HCT116 (cell line): ENCODE measurements at regions not wholly inside any gene's neighbourhood (a gene's known extent, or its start where the extent isn't known, plus 50 kb on each side); places are given as distances from the start of the nearest gene placed in this dataset.

Experiments
- ATAC-seq: fragments of 200-7000 bp; cut with Tn5 transposase; 2 replicates; pipeline ENCODE4 v1.9.1; 2020; ENCODE audit warnings: mild to moderate bottlenecking, moderate library complexity
- BruUV-seq: library from RNA; stranded (reverse); fragments of 400-500 nt; replicated peaks from 2 replicates; lab custom pipeline; 2021; lab: Mats Ljungman, UMichigan
- CTCF ChIA-PET: fragments of 300-600 bp; sonication (Branson Sonifier 250); formaldehyde crosslinking; loops from one replicate; lab custom pipeline; 2021; ENCODE audit warnings: antibody characterized with exemption; lab: Charles Lee
- POLR2A ChIA-PET: fragments of 300-600, 350-600 bp; sonication (Branson Sonifier 250); formaldehyde crosslinking; loops from one replicate; lab custom pipeline; 2021; ENCODE audit warnings: antibody characterized with exemption; lab: Charles Lee
- RAD21 ChIA-PET, 2 experiments: fragments of 300-600 bp; sonication (Branson Sonifier 250); formaldehyde crosslinking; loops; one replicate each; lab custom pipeline; 2023; ENCODE audit warnings: low total read pairs in 2 of 2; ENCODE audit not compliant: uncharacterized antibody in 2 of 2, unreplicated experiment in 2 of 2, low non-redundant PET in 1 of 2; lab: Charles Lee
- DNase-seq: peaks from one replicate; pipeline ENCODE4 v3.0.0-alpha.2; 2010; ENCODE audit warnings: low read depth, low spot score
- H2AFZ ChIP-seq: fragments of 200-600 bp; shearing (Covaris generic), sonication (generic); 2 replicates; pipeline ENCODE4 v1.6.1; 2017; ENCODE audit warnings: low read depth, mixed run types, mixed read lengths, antibody characterized with exemption, low read length; ENCODE audit not compliant: poor library complexity, severe bottlenecking
- H3K27ac ChIP-seq: 2 replicates; pipeline ENCODE4 v1.5.1; 2012; ENCODE audit warnings: low read depth, low read length
- H3K27me3 ChIP-seq: fragments of 200-600 bp; sonication (generic); 2 replicates; pipeline ENCODE4 v1.6.1; 2016; ENCODE audit warnings: mixed run types, low read length, mixed read lengths; ENCODE audit not compliant: insufficient read depth
- H3K36me3 ChIP-seq, 2 experiments: fragments of 200-500 bp in 1 of 2; fragments of 200-600 bp in 1 of 2; sonication (Bioruptor generic) in 1 of 2; sonication (generic) in 1 of 2; 2 replicates each; pipeline versions ENCODE4 v1.5.1 to v1.6.1; 2014 to 2016; ENCODE audit warnings: low read length in 2 of 2, inconsistent platforms in 1 of 2, mixed read lengths in 1 of 2, mixed run types in 1 of 2; ENCODE audit not compliant: insufficient read depth in 2 of 2, control insufficient read depth in 1 of 2
- H3K4me1 ChIP-seq, 2 experiments: fragments of 200-600 bp in 1 of 2; sonication (generic) in 1 of 2; 2 replicates each; pipeline versions ENCODE4 v1.5.1 to v1.6.1; 2012 to 2017; ENCODE audit warnings: low read length in 2 of 2, inconsistent platforms in 1 of 2, mild to moderate bottlenecking in 1 of 2, mixed read lengths in 1 of 2, mixed run types in 1 of 2, moderate library complexity in 1 of 2; ENCODE audit not compliant: insufficient read depth in 2 of 2, control insufficient read depth in 1 of 2
- H3K4me2 ChIP-seq: fragments of 200-600 bp; sonication (generic); 2 replicates; pipeline ENCODE4 v1.6.1; 2017; ENCODE audit warnings: mixed run types, low read length, mixed read lengths
- H3K4me3 ChIP-seq, 2 experiments: fragments of 200-600 bp in 1 of 2; sonication (generic) in 1 of 2; replicated peaks in 1 of 2; 2 replicates each; pipeline ENCODE4 v1.5.1; 2011 to 2016; ENCODE audit warnings: low read length in 2 of 2, control low read depth in 1 of 2, low read depth in 1 of 2, mild to moderate bottlenecking in 1 of 2, mixed read lengths in 1 of 2, mixed run types in 1 of 2
- H3K79me2 ChIP-seq: fragments of 200-600 bp; sonication (generic); 2 replicates; pipeline ENCODE4 v1.6.1; 2017; ENCODE audit warnings: mild to moderate bottlenecking, mixed run types, low read length, moderate library complexity, mixed read lengths; ENCODE audit not compliant: insufficient read depth
- H3K9ac ChIP-seq: fragments of 200-600 bp; sonication (generic); 2 replicates; pipeline ENCODE4 v1.6.1; 2016; ENCODE audit warnings: low read length, mixed read lengths
- H3K9me2 ChIP-seq: fragments of 200-600 bp; sonication (generic), shearing (Covaris generic); 2 replicates; pipeline ENCODE4 v1.6.1; 2017; ENCODE audit warnings: mixed run types, mild to moderate bottlenecking, moderate library complexity; ENCODE audit not compliant: insufficient read depth
- H3K9me3 ChIP-seq, 2 experiments: fragments of 200-500 bp in 1 of 2; fragments of 200-600 bp in 1 of 2; sonication (Bioruptor generic) in 1 of 2; sonication (generic) in 1 of 2; 2 replicates each; pipeline ENCODE4 v1.6.1; 2014 to 2017; ENCODE audit warnings: low read length in 2 of 2, mixed read lengths in 2 of 2, inconsistent platforms in 1 of 2, low read depth in 1 of 2, mild to moderate bottlenecking in 1 of 2, mixed run types in 1 of 2, moderate library complexity in 1 of 2; ENCODE audit not compliant: control insufficient read depth in 1 of 2, insufficient read depth in 1 of 2
- H4K20me1 ChIP-seq: fragments of 200-600 bp; sonication (generic), shearing (Covaris generic); 2 replicates; pipeline ENCODE4 v1.6.1; 2017; ENCODE audit warnings: mixed run types, mild to moderate bottlenecking, moderate library complexity; ENCODE audit not compliant: insufficient read depth
- CBX3 ChIP-seq: IDR thresholded peaks from 2 replicates; pipeline ENCODE4 v1.6.1; 2012; ENCODE audit warnings: low read depth
- EGR1 ChIP-seq: IDR thresholded peaks from 2 replicates; pipeline ENCODE4 v1.6.1; 2012; ENCODE audit warnings: low read depth
- ELF1 ChIP-seq: IDR thresholded peaks from 2 replicates; pipeline ENCODE4 v1.6.1; 2012; ENCODE audit warnings: low read depth, borderline replicate concordance
- FOSL1 ChIP-seq: IDR thresholded peaks from 2 replicates; pipeline ENCODE4 v1.6.1; 2012; ENCODE audit warnings: low read depth
- JUND ChIP-seq: IDR thresholded peaks from 2 replicates; pipeline ENCODE4 v1.6.1; 2012
- POLR2AphosphoS5 ChIP-seq: IDR thresholded peaks from 2 replicates; pipeline ENCODE4 v1.6.1; 2011; ENCODE audit warnings: mild to moderate bottlenecking, low read depth, low read length, moderate library complexity
- RAD21 ChIP-seq: IDR thresholded peaks from 2 replicates; pipeline ENCODE4 v1.6.1; 2012; ENCODE audit warnings: low read depth, mild to moderate bottlenecking
- SRF ChIP-seq: IDR thresholded peaks from 2 replicates; pipeline ENCODE4 v1.6.1; 2012; ENCODE audit warnings: low read depth
- YY1 ChIP-seq: IDR thresholded peaks from 2 replicates; pipeline ENCODE4 v1.6.1; 2011; ENCODE audit warnings: low read length, low read depth, moderate library complexity, mild to moderate bottlenecking; ENCODE audit not compliant: insufficient replicate concordance; ENCODE audit errors: extremely low read depth
- ZFX ChIP-seq: fragments of 450-650 bp; IDR thresholded peaks from 2 replicates; pipeline ENCODE4 v1.6.1; 2017
- intact Hi-C: fragments of 100-400 bp; cut with micrococcal nuclease; formaldehyde crosslinking; loops from 2 replicates; pipeline ENCODE4 v1.10.0; 2022
- TF ChIP-seq, protein P1 (sequence below): IDR thresholded peaks from 2 replicates; pipeline ENCODE4 v1.6.1; 2011; ENCODE audit warnings: mild to moderate bottlenecking, low read length, moderate library complexity; ENCODE audit not compliant: insufficient replicate concordance; ENCODE audit errors: extremely low read depth

DNA sequence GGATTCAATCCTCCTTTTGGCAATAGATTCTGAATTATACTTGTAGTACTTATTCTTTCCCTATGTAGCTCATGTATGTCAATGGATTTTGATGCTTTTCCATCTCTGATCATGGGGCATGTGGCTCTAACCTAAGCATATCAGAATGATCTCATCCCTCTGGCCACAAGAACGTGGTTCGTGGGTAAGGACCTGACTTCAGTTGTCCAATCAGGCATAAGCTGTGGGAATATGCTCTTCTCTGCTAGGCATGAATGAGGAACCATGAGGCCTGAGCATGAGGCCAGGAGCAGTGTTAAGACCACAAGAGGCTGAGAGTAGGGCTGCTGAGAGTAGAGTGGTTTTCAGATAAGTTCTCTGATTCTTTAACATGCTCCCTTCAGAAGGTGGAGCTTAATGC is 292.4 kb upstream of the TSHZ3 start:
- no peaks in the 10 kb centered on the region for H3K36me3 ChIP-seq
- H3K4me2 ChIP-seq = no peak overlapping the region
- H2AFZ ChIP-seq = no peak overlapping the region
- no TSS peak for BruUV-seq
- no peak for DNase-seq
- no peaks in the 10 kb centered on the region for H4K20me1 ChIP-seq
- RAD21 ChIA-PET = no interaction called here
- intact Hi-C loops = no loop called here
- no peaks in the 10 kb centered on the region for H3K4me1 ChIP-seq
- H3K9ac ChIP-seq = no peak overlapping the region
- TF ChIP-seq CBX3 (no peak), RAD21 (no peak)
- H3K4me3 ChIP-seq = no peak overlapping the region
- no peaks in the 10 kb centered on the region for H3K27me3 ChIP-seq
- CTCF ChIA-PET = no interaction called here
- no peaks in the 10 kb centered on the region for H3K79me2 ChIP-seq
- POLR2A ChIA-PET = no interaction called here
- H3K9me2 ChIP-seq = no peaks in the 10 kb centered on the region
- no peak for ATAC-seq
- peaks cover 3 to 16% of the 10 kb centered on the region in 2 experiments; a peak in 2 of 4 replicates for H3K9me3 ChIP-seq
- H3K27ac ChIP-seq = no peak overlapping the region

DNA sequence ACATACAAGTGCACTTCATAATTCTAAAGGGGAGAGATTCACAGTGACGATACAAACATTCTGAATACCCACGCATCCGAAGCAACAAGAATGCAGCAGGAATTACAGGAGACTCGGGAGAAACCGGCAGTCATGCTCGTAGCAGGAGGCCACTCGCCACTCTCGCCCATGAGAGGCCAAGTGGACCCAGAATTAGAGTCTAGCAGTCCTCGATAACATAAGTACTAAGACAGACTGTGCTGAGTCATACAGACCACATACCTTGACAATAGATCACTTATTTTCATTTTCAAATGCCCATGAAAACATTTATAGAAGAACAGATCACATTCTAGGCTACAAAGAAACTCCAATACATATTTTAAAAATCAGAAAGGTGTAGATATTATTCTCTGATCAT is 299.1 kb upstream of the TSHZ3 start:
- POLR2A ChIA-PET = no interaction called here
- peaks cover 3 to 27% of the 10 kb centered on the region in 2 experiments; a peak in 2 of 4 replicates for H3K9me3 ChIP-seq

DNA sequence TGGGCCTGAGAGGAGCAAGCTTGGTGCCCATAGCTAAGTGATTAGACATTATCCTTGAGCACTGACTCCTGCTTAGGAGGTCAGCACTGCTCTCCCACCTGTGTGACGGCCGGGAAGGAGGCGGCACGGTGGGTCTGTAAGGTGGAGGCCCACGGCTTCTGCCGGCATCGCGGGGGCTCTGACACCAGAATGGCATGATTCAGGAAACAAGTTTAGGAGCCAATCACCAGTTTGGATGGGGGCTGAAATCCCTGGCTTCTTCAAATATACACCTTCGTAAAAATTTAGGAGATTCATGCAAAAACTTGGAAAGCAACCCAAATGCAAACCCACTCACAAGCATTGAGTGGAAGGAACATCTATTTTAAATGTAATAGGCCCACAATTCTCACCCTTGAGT is 307.3 kb upstream of the TSHZ3 start:
- Histone ChIP-seq H3K79me2 (no peaks in the 10 kb centered on the region), H4K20me1 (no peaks in the 10 kb centered on the region), H3K9me3 (peaks cover 9 to 24% of the 10 kb centered on the region in 2 experiments; a peak in 2 of 4 replicates), H3K9ac (no peak overlapping the region), H3K27me3 (no peaks in the 10 kb centered on the region), H3K27ac (no peak overlapping the region), H3K4me1 (no peaks in the 10 kb centered on the region), H3K4me2 (no peak overlapping the region), H2AFZ (no peak overlapping the region), H3K4me3 (no peak overlapping the region), H3K36me3 (no peaks in the 10 kb centered on the region), H3K9me2 (no peaks in the 10 kb centered on the region)
- ATAC-seq (no peak), DNase-seq (no peak)
- ChIA-PET CTCF (no interaction called here), POLR2A (no interaction called here), RAD21 (no interaction called here)
- no TSS peak for BruUV-seq
- intact Hi-C loops = no loop called here
- no peak for TF ChIP-seq JUND
- TF ChIP-seq RAD21 = no peak
- TF ChIP-seq FOSL1 = no peak
- no peak for TF ChIP-seq POLR2AphosphoS5
- no peak for TF ChIP-seq SRF
- TF ChIP-seq, protein P1, sequence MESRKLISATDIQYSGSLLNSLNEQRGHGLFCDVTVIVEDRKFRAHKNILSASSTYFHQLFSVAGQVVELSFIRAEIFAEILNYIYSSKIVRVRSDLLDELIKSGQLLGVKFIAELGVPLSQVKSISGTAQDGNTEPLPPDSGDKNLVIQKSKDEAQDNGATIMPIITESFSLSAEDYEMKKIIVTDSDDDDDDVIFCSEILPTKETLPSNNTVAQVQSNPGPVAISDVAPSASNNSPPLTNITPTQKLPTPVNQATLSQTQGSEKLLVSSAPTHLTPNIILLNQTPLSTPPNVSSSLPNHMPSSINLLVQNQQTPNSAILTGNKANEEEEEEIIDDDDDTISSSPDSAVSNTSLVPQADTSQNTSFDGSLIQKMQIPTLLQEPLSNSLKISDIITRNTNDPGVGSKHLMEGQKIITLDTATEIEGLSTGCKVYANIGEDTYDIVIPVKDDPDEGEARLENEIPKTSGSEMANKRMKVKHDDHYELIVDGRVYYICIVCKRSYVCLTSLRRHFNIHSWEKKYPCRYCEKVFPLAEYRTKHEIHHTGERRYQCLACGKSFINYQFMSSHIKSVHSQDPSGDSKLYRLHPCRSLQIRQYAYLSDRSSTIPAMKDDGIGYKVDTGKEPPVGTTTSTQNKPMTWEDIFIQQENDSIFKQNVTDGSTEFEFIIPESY = no peak
- TF ChIP-seq YY1 = no peak
- TF ChIP-seq ELF1 = no peak

More for the DNA sequence above, 299.1 kb upstream of the TSHZ3 start:
- no peak for ATAC-seq
- Histone ChIP-seq H3K4me1 (no peaks in the 10 kb centered on the region), H3K4me3 (no peak overlapping the region), H3K4me2 (no peak overlapping the region), H3K27me3 (no peaks in the 10 kb centered on the region), H3K27ac (no peak overlapping the region), H3K9me2 (no peaks in the 10 kb centered on the region), H4K20me1 (no peaks in the 10 kb centered on the region), H2AFZ (no peak overlapping the region), H3K79me2 (no peaks in the 10 kb centered on the region), H3K9ac (no peak overlapping the region), H3K36me3 (no peaks in the 10 kb centered on the region)
- DNase-seq = no peak
- no TSS peak for BruUV-seq
- ChIA-PET CTCF (no interaction called here), RAD21 (no interaction called here)
- TF ChIP-seq SRF (no peak), RAD21 (no peak), EGR1 (no peak), ZFX (no peak), JUND (no peak)
- intact Hi-C loops = no loop called here
